HG03575 (cell line): ENCODE measurements at regions not wholly inside any gene's neighbourhood (a gene's known extent, or its start where the extent isn't known, plus 50 kb on each side); places are given as distances from the start of the nearest gene placed in this dataset.
"Not testable (repeated sequence)": the region's sequence is repeated elsewhere in the genome, so short reads cannot be mapped to it uniquely, and the experiment has no call there.

ENCODE experiments used
- ATAC-seq: cut with Tn5 transposase; IDR thresholded peaks from one replicate; pipeline ENCODE4 v1.9.1; 2021; ENCODE audit not compliant: unreplicated experiment, insufficient number of reproducible peaks, low FRiP score; ENCODE audit errors: extremely low read depth

- ATAC-seq = no peak
These were observed 263.5 kb upstream of the USP25 start for GRCh38 chr21:15466329-15466728.

GRCh38 chr21:15468368-15468767, 261.4 kb upstream of the USP25 start:
- no peak for ATAC-seq

GRCh38 chr21:15472108-15473040, 257.4 kb upstream of the USP25 start:
- ATAC-seq = no peak

- not testable (repeated sequence) for ATAC-seq
These were observed 252.0 kb upstream of the USP25 start for GRCh38 chr21:15477773-15478172.

GRCh38 chr21:15480160-15480559, 249.6 kb upstream of the USP25 start:
- ATAC-seq = no peak

GRCh38 chr21:15483138-15483780, 246.5 kb upstream of the USP25 start:
- peak; percentile 85 for ATAC-seq

- no peak for ATAC-seq
These were observed 243.2 kb upstream of the USP25 start for GRCh38 chr21:15486460-15487195.

- ATAC-seq = no peak
These were observed 242.6 kb upstream of the USP25 start for GRCh38 chr21:15487196-15487550.

GRCh38 chr21:15491100-15491499, 238.7 kb upstream of the USP25 start:
- no peak for ATAC-seq

GRCh38 chr21:15493646-15494045, 236.1 kb upstream of the USP25 start:
- no peak for ATAC-seq

- ATAC-seq = no peak
These were observed 235.3 kb upstream of the USP25 start for GRCh38 chr21:15494481-15494880.

GRCh38 chr21:15495965-15496364, 233.8 kb upstream of the USP25 start:
- no peak for ATAC-seq

GRCh38 chr21:15496911-15497310, 232.9 kb upstream of the USP25 start:
- ATAC-seq = no peak

GRCh38 chr21:15498455-15498854, 231.3 kb upstream of the USP25 start:
- ATAC-seq = no peak

GRCh38 chr21:15506086-15506485, 223.7 kb upstream of the USP25 start:
- ATAC-seq = no peak

- ATAC-seq = no peak
These were observed 221.2 kb upstream of the USP25 start for GRCh38 chr21:15508554-15508953.

GRCh38 chr21:15514073-15514946, 215.5 kb upstream of the USP25 start:
- ATAC-seq = peak; percentile 97

GRCh38 chr21:15515908-15516307, 213.9 kb upstream of the USP25 start:
- no peak for ATAC-seq

GRCh38 chr21:15517394-15517793, 212.4 kb upstream of the USP25 start:
- ATAC-seq = no peak
